ENCODE measurements at regions not wholly inside any gene's neighbourhood (a gene's known extent, or its start where the extent isn't known, plus 50 kb on each side); places are given as distances from the start of the nearest gene placed in this dataset.
A peak's percentile ranks its signal among the peaks of the same experiment; 100 is the strongest.

DNA sequence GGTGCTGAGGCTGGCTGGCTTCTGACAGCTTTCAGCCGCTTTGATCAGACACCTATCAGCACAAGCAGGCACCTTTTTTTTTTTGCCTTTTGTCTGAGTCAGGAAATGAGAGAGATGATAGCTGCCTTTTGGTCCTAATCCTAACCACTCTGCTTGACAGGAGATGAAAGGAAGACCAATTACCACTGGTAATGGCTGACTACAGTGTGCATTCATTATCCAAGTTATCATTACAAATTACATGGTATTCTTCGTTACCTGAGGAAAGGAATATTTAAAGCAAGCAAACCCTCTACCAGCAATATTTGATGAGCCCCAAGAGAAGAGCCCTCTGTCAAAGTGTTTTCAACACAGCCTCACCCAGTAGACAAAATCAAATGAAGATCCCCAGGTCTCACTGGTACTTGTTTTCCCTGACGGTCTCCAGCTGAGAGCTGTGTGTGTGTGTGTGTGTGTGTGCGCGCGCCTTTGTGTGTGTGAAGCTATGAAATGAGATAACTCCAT, 925.7 kb downstream of the DCDC2C start:
- no peak for DNase-seq
- H3K27me3 Mint-ChIP-seq = no peaks in the 10 kb centered on the region
- peaks cover 7% of the 10 kb centered on the region for H3K9me3 Mint-ChIP-seq
- no peak for ATAC-seq
- H3K4me3 Mint-ChIP-seq = no peak overlapping the region
- H3K27ac Mint-ChIP-seq = no peak overlapping the region
- no peaks in the 10 kb centered on the region for H3K36me3 Mint-ChIP-seq (ENCODE audit: low read depth)
- H3K4me1 Mint-ChIP-seq = no peaks in the 10 kb centered on the region

DNA sequence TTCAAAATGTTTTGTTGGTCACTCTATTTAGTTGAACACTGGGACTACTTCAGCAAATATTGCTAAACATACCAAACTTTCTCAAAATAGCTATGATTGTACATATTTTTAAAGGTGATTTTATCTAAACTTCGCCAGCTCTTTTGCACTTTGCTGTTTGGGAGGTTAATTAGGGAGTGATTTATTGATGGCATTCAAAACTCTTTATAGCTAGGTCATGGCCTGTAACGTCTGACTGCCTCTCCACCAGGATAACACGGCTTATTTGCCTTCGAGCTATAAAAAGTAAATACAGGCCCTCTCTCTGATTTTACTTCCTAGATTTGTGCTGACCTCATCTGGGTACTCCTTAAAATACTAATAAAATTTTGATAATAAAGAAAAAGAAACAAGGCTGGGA, 931.9 kb downstream of the DCDC2C start:
- DNase-seq (no peak), ATAC-seq (no peak)
- H3K4me3 Mint-ChIP-seq = no peak overlapping the region
- peaks cover 8% of the 10 kb centered on the region for H3K9me3 Mint-ChIP-seq
- no peaks in the 10 kb centered on the region for H3K36me3 Mint-ChIP-seq (ENCODE audit: low read depth)
- H3K27ac Mint-ChIP-seq = no peak overlapping the region
- H3K27me3 Mint-ChIP-seq = no peaks in the 10 kb centered on the region
- H3K4me1 Mint-ChIP-seq = no peaks in the 10 kb centered on the region

DNA sequence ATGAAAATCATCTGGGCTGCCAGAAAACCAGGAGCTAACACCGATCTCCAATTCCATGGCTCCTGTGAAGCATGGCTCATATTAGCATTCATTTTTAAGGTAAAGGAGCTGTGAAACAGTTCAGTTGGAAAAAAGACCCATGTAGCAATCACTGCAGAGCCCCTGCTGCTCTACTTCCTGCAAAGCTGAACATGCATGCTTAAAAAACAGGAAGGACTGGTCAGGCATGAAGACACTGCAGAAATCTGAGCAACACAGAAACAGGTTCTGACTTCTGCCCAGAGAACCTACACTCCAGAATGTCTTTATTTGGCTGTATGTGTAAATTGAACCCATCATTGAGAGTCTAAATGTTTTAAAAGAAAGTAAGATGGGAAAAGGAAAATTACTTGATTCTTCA, 950.6 kb downstream of the DCDC2C start:
- H3K27ac Mint-ChIP-seq = no peak overlapping the region

DNA sequence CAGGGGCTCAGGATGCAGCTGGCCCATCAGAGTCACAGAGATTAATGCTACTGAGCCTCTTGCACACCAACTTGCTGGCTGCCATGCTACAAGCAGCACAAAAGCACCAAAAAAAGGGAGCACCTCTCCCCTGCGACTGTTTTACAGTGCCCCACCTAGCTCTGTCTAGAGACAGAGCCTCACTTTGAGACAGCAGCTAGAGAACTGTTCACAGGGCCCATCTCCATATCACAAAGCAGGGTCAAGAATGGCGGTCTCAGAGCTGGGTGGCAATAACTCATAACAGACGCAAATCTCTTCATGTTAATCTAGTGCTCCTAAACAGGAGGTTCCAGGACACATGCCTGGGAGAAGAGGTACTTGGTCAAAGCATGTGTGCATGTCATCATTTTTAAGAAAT, 953.0 kb downstream of the DCDC2C start:
- no peaks in the 10 kb centered on the region for H3K36me3 Mint-ChIP-seq (ENCODE audit: low read depth)
- ATAC-seq (no peak), DNase-seq (no peak)
- no peak overlapping the region for H3K4me3 Mint-ChIP-seq
- no peaks in the 10 kb centered on the region for H3K9me3 Mint-ChIP-seq
- H3K4me1 Mint-ChIP-seq = no peaks in the 10 kb centered on the region
- no peak overlapping the region for H3K27ac Mint-ChIP-seq
- H3K27me3 Mint-ChIP-seq = no peaks in the 10 kb centered on the region

More for the DNA sequence above, 950.6 kb downstream of the DCDC2C start:
- Mint-ChIP-seq H3K4me1 (no peaks in the 10 kb centered on the region), H3K9me3 (no peaks in the 10 kb centered on the region), H3K27me3 (no peaks in the 10 kb centered on the region), H3K4me3 (no peak overlapping the region), H3K36me3 (ENCODE audit: low read depth) (no peaks in the 10 kb centered on the region)
- no peak for DNase-seq
- no peak for ATAC-seq

DNA sequence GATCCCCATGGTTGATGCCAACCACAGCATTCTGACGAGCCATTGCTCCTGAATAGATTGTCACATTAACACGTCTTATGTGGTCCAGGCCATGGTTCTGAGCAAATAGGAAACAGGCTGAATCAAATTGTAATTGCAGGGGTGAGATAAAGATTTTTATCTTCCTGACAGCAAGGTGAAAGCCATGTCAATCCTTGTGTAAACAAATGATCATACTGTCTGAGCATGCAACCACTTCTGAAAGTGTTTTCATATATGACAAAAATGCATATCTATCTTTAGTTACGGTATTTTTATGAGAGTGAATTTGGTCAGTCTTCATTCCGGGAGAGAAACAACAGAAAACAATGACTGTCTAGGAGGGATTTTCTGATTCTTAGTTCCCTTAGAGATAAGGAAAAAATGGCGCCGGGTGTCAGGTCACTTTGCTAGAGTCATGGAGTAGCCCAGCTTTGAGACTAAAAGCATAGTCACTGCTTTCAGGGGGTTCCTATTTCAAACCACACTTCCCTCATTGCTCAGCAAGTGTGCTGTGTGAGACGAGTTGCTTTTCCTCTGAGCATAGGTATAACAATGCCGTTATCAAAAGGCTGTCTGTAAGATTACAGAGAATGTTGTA, 958.9 kb downstream of the DCDC2C start:
- DNase-seq (no peak), ATAC-seq (no peak)
- Mint-ChIP-seq H3K4me3 (no peak overlapping the region), H3K4me1 (no peaks in the 10 kb centered on the region), H3K27ac (no peak overlapping the region), H3K36me3 (ENCODE audit: low read depth) (no peaks in the 10 kb centered on the region), H3K9me3 (no peaks in the 10 kb centered on the region), H3K27me3 (no peaks in the 10 kb centered on the region)

DNA sequence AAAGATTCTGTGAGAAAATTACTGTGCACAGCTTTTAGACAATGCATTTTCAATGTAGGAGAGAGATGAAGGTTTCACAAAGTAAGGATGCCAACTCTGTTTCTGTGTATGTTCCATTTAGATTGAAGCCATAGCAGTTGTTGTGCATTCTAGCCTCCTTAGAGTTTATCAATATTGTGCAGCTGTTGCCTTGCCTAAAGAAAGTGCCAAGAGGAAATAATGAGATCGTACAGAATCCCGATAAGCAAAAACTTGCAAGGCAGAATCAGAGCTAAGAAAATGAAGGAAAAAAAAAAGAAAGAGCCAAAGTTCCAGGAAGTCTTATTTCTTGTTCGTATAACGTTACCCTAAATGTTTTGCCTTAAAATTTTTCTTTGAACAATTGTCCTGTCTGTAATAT, 965.0 kb downstream of the DCDC2C start:
- Mint-ChIP-seq H3K9me3 (peaks cover 10% of the 10 kb centered on the region), H3K4me1 (peaks cover 5% of the 10 kb centered on the region), H3K4me3 (no peak overlapping the region), H3K36me3 (ENCODE audit: low read depth) (no peaks in the 10 kb centered on the region), H3K27ac (no peak overlapping the region), H3K27me3 (no peaks in the 10 kb centered on the region)
- no peak for ATAC-seq
- no peak for DNase-seq

DNA sequence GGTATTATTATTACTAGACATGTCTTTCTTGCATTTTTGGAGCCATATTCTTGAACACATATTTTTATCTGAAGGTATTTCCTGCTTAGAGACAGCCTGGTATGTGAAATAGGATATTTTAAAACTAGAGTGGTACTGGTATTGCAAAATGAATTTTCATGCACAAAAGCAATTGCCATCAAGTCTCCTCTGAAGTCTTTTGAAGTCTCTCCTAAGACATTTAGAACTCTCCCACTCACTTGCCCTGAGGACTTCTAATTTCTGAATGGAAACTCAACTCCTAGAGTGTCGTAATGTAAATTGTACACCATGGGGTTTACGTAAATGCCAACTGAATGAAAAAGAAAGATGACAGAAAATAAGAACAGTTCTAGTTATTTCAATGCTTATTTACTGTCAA, 967.0 kb downstream of the DCDC2C start:
- no peak overlapping the region for H3K27ac Mint-ChIP-seq
- H3K4me3 Mint-ChIP-seq = no peak overlapping the region
- ATAC-seq (no peak), DNase-seq (no peak)
- H3K9me3 Mint-ChIP-seq = peaks cover 10% of the 10 kb centered on the region
- peaks cover 5% of the 10 kb centered on the region for H3K4me1 Mint-ChIP-seq
- H3K27me3 Mint-ChIP-seq = no peaks in the 10 kb centered on the region
- H3K36me3 Mint-ChIP-seq (ENCODE audit: low read depth) = no peaks in the 10 kb centered on the region

DNA sequence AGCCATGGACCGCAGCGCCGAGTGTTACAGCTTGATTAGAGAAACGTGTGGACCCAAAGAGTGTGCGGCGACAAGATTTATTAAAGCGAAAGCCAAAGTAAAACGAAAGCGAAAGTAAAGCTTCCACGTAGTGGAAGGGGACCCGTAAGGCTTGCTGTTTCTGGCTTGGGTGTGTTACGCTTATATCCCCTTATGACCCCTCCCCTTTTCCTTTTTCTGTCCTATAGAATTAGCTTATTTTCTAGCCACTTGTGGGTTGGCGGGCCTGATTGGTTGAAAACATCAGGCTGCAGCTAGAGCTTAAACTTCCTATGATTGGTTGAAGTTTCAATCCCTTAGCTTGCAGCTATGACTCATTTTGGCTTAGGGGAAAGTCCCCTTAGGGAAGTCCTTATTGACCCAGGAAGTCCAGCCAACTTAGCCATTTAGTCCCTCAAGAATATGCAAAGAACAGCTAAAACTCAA, 969.7 kb downstream of the DCDC2C start:
- H3K9me3 Mint-ChIP-seq = peaks cover 10% of the 10 kb centered on the region
- peaks cover 5% of the 10 kb centered on the region for H3K4me1 Mint-ChIP-seq
- ATAC-seq (no peak), DNase-seq (no peak)
- no peak overlapping the region for H3K4me3 Mint-ChIP-seq
- no peaks in the 10 kb centered on the region for H3K27me3 Mint-ChIP-seq
- H3K36me3 Mint-ChIP-seq (ENCODE audit: low read depth) = no peaks in the 10 kb centered on the region
- H3K27ac Mint-ChIP-seq = no peak overlapping the region

DNA sequence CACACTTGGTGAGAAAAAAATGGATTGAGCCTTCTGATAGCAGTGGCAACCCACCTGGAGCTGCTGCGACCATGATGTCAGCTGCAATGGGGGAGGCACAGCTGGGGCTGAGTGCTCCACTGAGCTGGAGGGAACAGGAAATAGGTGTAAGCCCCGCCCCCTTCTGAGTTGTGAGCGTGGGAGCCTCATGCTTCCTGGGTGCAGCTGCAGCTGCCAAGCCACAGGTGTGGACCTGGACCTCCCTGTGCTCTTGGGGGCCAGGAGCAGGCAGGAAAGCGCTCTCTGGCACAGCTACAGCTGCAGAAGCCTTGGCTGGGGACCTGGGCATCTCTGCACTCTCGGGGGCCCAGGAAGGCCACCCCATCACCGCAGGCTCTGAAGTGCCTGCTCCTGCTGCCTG, 970.6 kb downstream of the DCDC2C start:
- Mint-ChIP-seq H3K36me3 (ENCODE audit: low read depth) (no peaks in the 10 kb centered on the region), H3K4me3 (no peak overlapping the region), H3K27ac (no peak overlapping the region), H3K27me3 (no peaks in the 10 kb centered on the region), H3K4me1 (peaks cover 5% of the 10 kb centered on the region), H3K9me3 (peaks cover 10% of the 10 kb centered on the region)
- DNase-seq (peak; percentile 5), ATAC-seq (no peak)

DNA sequence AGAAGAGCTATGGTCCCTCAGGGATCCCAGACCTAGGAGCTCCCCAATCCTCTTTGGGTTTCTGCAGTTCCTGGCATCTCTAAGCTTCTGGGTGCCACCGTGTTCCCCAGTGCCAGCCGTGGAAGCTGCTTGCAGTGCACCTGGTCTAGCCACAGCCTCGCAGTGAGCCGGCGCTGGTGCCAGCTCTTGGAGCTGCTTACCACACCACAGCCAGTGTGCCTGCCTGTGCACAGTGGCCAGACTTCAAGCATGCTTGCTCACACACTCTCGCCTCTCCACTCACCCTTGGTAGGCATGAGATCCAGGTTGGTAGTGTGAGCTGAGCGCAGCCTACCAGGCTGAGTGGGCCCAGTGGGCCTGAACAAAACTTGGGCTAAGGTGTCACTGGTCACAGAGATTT, 971.9 kb downstream of the DCDC2C start:
- Mint-ChIP-seq H3K9me3 (peaks cover 10% of the 10 kb centered on the region), H3K4me1 (peaks cover 5% of the 10 kb centered on the region), H3K36me3 (ENCODE audit: low read depth) (no peaks in the 10 kb centered on the region), H3K4me3 (no peak overlapping the region), H3K27me3 (no peaks in the 10 kb centered on the region), H3K27ac (no peak overlapping the region)
- ATAC-seq (peak; percentile 40), DNase-seq (no peak)

DNA sequence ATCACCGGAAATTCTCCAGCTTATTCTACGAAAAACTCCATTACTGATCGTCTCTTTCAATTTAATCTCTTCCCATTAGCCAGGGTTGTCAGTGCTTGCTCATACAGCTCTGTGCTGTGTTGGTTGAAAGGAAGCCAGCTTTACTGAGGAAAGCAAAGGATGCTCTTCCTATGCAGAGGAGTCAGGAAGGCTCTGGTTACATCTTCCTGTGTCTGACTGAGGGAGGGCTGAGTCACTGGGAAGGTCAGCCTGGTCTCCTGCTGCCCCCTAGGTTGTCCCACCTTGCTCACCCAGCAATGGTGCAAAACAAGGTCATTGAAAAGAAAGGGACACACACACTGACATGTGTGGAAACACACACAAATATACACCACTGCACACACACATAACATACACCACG, 975.6 kb downstream of the DCDC2C start:
- Mint-ChIP-seq H3K27me3 (no peaks in the 10 kb centered on the region), H3K4me1 (no peaks in the 10 kb centered on the region), H3K9me3 (no peaks in the 10 kb centered on the region), H3K27ac (no peak overlapping the region), H3K36me3 (ENCODE audit: low read depth) (no peaks in the 10 kb centered on the region), H3K4me3 (no peak overlapping the region)
- ATAC-seq = no peak
- no peak for DNase-seq

DNA sequence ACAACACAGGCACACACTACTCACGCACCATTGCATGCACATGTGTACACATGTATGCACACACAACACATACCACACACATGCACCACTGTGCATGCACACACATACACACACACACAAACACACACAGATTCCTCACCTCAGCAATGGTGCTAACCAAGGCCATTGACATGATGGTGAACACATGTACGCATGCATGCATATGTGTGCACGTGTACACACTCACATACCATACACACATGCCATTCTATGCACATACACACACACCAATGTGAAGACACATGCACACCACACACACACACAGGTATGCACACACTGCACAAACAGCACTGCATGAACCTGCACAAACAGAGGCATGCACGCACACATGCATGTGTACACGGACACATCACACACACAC, 976.0 kb downstream of the DCDC2C start:
- ATAC-seq = no peak
- no peak for DNase-seq
- Mint-ChIP-seq H3K27me3 (no peaks in the 10 kb centered on the region), H3K36me3 (ENCODE audit: low read depth) (no peaks in the 10 kb centered on the region), H3K4me3 (no peak overlapping the region), H3K27ac (no peak overlapping the region), H3K4me1 (no peaks in the 10 kb centered on the region), H3K9me3 (peaks cover 2% of the 10 kb centered on the region)

DNA sequence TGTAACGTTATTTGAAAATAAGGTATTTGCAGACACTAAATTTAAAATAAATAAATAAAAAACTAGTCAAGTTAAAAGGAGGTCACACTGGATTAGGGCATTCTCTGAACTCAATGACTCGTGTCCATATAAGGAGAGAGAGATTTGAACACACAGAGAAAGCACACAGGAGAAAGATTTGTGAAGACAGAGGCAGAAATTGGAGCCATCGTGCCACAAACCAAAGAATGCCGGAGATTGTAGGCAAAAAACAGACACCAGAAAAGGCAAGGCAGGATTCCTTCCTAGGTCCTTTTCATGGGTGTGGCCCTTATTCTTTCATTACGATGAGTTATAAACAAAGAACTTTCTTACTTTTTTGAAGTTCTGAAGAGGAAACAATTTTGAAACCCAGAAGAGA, 981.5 kb downstream of the DCDC2C start:
- Mint-ChIP-seq H3K27ac (no peak overlapping the region), H3K9me3 (peaks cover 15% of the 10 kb centered on the region), H3K4me3 (no peak overlapping the region), H3K4me1 (no peaks in the 10 kb centered on the region), H3K27me3 (no peaks in the 10 kb centered on the region), H3K36me3 (ENCODE audit: low read depth) (no peaks in the 10 kb centered on the region)
- no peak for ATAC-seq
- DNase-seq = no peak

DNA sequence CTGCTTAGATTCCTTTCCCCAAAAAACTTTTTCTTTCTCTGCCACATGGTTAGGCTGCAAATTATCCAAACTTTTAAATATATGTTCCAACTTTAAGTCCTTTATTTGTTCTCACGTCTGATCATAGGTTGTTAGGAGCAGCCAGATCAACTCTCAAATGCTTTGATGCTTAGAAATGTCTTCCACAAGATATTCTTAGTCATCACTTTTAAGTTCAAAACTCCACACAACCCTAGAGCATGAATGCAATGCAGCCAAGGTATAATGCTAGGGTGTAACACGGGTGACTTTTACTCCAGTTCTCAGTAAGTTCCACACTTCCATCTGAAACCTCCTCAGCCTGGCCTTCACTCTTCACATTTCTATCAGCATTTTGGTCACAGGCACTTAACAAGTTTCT, 987.5 kb downstream of the DCDC2C start:
- Mint-ChIP-seq H3K4me3 (no peak overlapping the region), H3K27ac (no peak overlapping the region), H3K36me3 (ENCODE audit: low read depth) (no peaks in the 10 kb centered on the region), H3K4me1 (no peaks in the 10 kb centered on the region), H3K9me3 (peaks cover 36% of the 10 kb centered on the region), H3K27me3 (no peaks in the 10 kb centered on the region)
- DNase-seq (no peak), ATAC-seq (no peak)

DNA sequence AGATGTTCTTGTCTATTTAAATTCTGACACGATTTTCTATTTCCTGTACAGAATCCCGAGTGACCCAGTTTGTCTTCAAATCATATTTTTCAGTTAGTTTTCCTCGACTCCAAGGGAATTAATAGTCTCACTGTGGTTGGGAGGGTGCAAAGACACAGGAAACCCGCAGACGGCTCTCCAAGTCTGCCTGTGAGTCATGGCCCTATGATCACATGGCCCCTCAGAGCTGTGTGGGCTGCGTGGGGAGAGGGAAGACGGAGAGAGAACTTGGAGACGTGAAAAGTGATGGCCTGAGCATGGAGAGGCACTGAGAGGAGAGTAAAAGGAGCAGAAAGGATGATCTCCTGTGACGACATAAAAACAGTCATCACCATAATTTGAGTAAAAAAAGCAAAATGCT, 989.9 kb downstream of the DCDC2C start:
- Mint-ChIP-seq H3K36me3 (ENCODE audit: low read depth) (no peaks in the 10 kb centered on the region), H3K9me3 (peaks cover 37% of the 10 kb centered on the region), H3K4me3 (no peak overlapping the region), H3K27me3 (no peaks in the 10 kb centered on the region), H3K4me1 (no peaks in the 10 kb centered on the region), H3K27ac (no peak overlapping the region)
- DNase-seq (no peak), ATAC-seq (no peak)
